HEK293T (cell line): ENCODE measurements at regions not wholly inside any gene's neighbourhood (a gene's known extent, or its start where the extent isn't known, plus 50 kb on each side); places are given as distances from the start of the nearest gene placed in this dataset.

ENCODE experiments used
- ARNT ChIP-seq: fragments of 450-650 bp; IDR thresholded peaks from 2 replicates; pipeline ENCODE4 v1.6.1; 2017; ENCODE audit warnings: mild to moderate bottlenecking
- CTBP1 ChIP-seq: fragments of 450-650 bp; IDR thresholded peaks from 2 replicates; pipeline ENCODE4 v1.6.1; 2016; ENCODE audit warnings: borderline replicate concordance
- ELF4 ChIP-seq: fragments of 450-650 bp; IDR thresholded peaks from 2 replicates; pipeline ENCODE4 v1.6.1; 2017; ENCODE audit warnings: antibody characterized with exemption
- FOXK2 ChIP-seq: fragments of 450-650 bp; IDR thresholded peaks from 2 replicates; pipeline ENCODE4 v1.6.1; 2016; ENCODE audit warnings: mild to moderate bottlenecking
- FOXM1 ChIP-seq: fragments of 450-650 bp; IDR thresholded peaks from 2 replicates; pipeline ENCODE4 v1.6.1; 2017; ENCODE audit warnings: mild to moderate bottlenecking, borderline replicate concordance
- LEF1 ChIP-seq: fragments of 450-650 bp; IDR thresholded peaks from 2 replicates; pipeline ENCODE4 v1.6.1; 2017; ENCODE audit warnings: mild to moderate bottlenecking, borderline replicate concordance
- NFRKB ChIP-seq: fragments of 450-650 bp; IDR thresholded peaks from 2 replicates; pipeline ENCODE4 v1.6.1; 2016; ENCODE audit warnings: mild to moderate bottlenecking, moderate library complexity
- SP1 ChIP-seq: fragments of 450-650 bp; IDR thresholded peaks from 2 replicates; pipeline ENCODE4 v1.6.1; 2017
- SUZ12 ChIP-seq: fragments of 450-650 bp; IDR thresholded peaks from 2 replicates; pipeline ENCODE4 v1.6.1; 2016; ENCODE audit warnings: mild to moderate bottlenecking
- TARDBP ChIP-seq: fragments of 450-650 bp; IDR thresholded peaks from 2 replicates; pipeline ENCODE4 v1.6.1; 2016
- ZNF384 ChIP-seq: fragments of 450-650 bp; IDR thresholded peaks from 2 replicates; pipeline ENCODE4 v1.6.1; 2016
- TF ChIP-seq, protein P1 (sequence below): fragments of 450-650 bp; IDR thresholded peaks from 2 replicates; pipeline ENCODE4 v1.6.1; 2016

DNA sequence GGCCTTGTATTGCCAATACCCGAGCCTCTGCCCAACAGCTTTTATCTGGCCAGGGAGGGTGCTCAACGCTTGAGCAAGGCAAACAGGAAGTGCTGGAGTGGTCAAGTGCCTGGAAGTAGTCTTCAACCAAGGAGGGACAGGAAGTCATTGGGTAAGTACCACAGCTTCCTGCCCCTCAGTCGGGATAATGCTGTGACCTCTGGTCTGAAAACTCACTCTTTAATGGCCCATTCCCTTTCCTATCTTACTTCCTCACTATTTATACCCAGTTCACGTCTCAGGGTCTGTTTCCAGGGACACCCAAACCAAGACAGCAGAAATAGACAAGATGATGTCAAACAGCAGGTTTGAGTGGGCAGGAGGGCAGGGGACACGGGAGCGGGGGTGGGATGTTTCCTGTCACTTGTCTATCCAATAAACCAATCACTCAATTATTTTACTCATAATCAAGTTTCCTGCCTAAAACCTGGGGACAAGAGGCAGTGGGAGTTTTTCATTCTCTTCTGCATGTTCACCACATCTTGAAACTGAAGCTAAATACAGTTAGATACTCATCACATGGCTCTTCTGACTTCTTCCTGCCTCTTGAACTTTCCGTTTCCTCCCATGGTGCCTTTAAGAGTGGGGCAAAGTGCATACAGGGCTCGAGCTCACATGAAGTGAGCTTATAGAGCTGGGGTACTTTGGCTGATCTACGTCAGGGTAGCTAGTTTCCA lies 68.9 kb upstream of the CAB39 start:
- TF ChIP-seq ELF4 (no peak), TARDBP (no peak), FOXM1 (no peak), FOXK2 (no peak), CTBP1 (no peak), SP1 (no peak), LEF1 (no peak), ARNT (no peak), NFRKB (no peak), ZNF384 (no peak), SUZ12 (no peak)
- TF ChIP-seq, protein P1, sequence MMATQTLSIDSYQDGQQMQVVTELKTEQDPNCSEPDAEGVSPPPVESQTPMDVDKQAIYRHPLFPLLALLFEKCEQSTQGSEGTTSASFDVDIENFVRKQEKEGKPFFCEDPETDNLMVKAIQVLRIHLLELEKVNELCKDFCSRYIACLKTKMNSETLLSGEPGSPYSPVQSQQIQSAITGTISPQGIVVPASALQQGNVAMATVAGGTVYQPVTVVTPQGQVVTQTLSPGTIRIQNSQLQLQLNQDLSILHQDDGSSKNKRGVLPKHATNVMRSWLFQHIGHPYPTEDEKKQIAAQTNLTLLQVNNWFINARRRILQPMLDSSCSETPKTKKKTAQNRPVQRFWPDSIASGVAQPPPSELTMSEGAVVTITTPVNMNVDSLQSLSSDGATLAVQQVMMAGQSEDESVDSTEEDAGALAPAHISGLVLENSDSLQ: no peak
